ENCODE measurements at regions not wholly inside any gene's neighbourhood (a gene's known extent, or its start where the extent isn't known, plus 50 kb on each side); places are given as distances from the start of the nearest gene placed in this dataset.

DNA sequence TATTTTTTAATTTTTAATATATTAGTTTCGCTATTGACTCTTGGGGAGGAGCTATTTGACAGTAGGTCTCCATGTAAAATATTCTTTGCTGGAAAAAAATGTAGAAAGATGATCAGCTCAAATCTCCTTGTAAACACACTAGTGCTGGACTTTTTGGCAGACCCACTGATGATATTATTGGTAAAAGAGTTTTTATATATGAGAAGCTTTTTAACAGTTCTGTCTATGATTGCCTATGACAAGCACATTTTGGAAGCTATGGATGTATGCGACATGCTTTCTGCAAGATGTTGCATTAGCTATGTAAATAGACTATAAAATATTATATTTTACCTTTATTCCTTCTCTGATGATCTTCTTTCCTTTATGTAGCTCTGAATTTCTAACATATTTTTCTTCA lies 928.5 kb downstream of the DNAJB9 start:
- no peak for DNase-seq
- intact Hi-C loops (cut with DNase I, micrococcal nuclease) = no loop called here
- Histone ChIP-seq H3K36me3 (ENCODE audit: low read depth) (no peaks in the 10 kb centered on the region), H3K4me3 (no peak overlapping the region), H3K9me3 (peaks cover 26% of the 10 kb centered on the region), H3K4me1 (ENCODE audit: low read depth) (no peaks in the 10 kb centered on the region)
- TF ChIP-seq, protein P1, sequence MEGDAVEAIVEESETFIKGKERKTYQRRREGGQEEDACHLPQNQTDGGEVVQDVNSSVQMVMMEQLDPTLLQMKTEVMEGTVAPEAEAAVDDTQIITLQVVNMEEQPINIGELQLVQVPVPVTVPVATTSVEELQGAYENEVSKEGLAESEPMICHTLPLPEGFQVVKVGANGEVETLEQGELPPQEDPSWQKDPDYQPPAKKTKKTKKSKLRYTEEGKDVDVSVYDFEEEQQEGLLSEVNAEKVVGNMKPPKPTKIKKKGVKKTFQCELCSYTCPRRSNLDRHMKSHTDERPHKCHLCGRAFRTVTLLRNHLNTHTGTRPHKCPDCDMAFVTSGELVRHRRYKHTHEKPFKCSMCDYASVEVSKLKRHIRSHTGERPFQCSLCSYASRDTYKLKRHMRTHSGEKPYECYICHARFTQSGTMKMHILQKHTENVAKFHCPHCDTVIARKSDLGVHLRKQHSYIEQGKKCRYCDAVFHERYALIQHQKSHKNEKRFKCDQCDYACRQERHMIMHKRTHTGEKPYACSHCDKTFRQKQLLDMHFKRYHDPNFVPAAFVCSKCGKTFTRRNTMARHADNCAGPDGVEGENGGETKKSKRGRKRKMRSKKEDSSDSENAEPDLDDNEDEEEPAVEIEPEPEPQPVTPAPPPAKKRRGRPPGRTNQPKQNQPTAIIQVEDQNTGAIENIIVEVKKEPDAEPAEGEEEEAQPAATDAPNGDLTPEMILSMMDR (IDR thresholded peaks at IDR 0.05) = no peak
- no peak for ATAC-seq

DNA sequence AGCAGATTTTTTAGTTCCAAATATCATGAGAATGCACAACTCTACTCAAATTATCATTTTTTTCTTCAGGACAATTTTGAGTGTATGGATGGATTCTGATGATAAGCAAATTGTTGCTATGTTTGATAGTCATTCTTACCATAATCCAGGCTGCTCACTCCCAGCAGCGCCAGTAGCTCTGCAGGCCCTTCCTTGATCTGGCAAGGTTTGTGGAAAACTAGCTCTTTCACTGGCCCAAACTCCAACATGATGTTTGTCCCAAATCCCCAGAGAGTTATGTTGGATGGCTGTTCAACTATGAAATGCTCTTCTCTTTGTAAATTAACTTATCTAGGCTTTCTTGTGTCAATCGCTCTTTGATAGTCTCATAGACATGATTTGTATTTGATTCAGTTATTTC lies 933.7 kb downstream of the DNAJB9 start:
- intact Hi-C loops (cut with DNase I, micrococcal nuclease) = no loop called here
- peaks cover 20% of the 10 kb centered on the region for H3K9me3 ChIP-seq

GRCh38 chr7:109522585-109522984 lies 952.9 kb downstream of the DNAJB9 start:
- no peaks in the 10 kb centered on the region for H3K36me3 ChIP-seq (ENCODE audit: low read depth)
- TF ChIP-seq, protein P1 (IDR thresholded peaks at IDR 0.05) = no peak
- no peaks in the 10 kb centered on the region for H3K4me1 ChIP-seq (ENCODE audit: low read depth)
- intact Hi-C loops (cut with DNase I, micrococcal nuclease) = no loop called here
- peaks cover 17% of the 10 kb centered on the region for H3K9me3 ChIP-seq
- H3K4me3 ChIP-seq = no peak overlapping the region
- no peak for ATAC-seq
- no peak for DNase-seq

More for the DNA sequence above, 933.7 kb downstream of the DNAJB9 start:
- TF ChIP-seq, protein P1 (IDR thresholded peaks at IDR 0.05) = no peak
- no peaks in the 10 kb centered on the region for H3K4me1 ChIP-seq (ENCODE audit: low read depth)
- no peak overlapping the region for H3K4me3 ChIP-seq
- H3K36me3 ChIP-seq (ENCODE audit: low read depth) = no peaks in the 10 kb centered on the region
- ATAC-seq (no peak), DNase-seq (no peak)

DNA sequence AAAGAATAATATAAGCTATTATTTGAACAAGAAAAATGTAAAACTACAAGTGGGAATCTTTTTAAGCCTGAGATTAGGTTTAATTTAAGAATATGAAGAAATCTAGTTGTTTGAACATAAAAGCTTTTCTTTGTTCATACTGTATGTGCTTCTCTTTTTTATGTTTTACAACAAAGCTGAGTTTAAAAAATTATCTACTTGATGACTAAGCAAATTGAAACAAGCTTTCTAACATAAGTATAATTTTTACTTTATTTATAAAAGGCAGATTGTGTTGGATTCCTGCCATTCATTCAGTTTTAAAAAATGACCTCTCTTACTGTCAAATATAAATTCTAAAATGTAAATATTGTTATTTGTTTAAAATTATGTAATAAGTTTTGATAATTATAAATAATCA lies 958.2 kb downstream of the DNAJB9 start:
- DNase-seq (no peak), ATAC-seq (no peak)
- Histone ChIP-seq H3K36me3 (ENCODE audit: low read depth) (no peaks in the 10 kb centered on the region), H3K4me3 (no peak overlapping the region), H3K4me1 (ENCODE audit: low read depth) (no peaks in the 10 kb centered on the region), H3K9me3 (peaks cover 22% of the 10 kb centered on the region)
- intact Hi-C loops (cut with DNase I, micrococcal nuclease) = no loop called here
- TF ChIP-seq, protein P1 (IDR thresholded peaks at IDR 0.05) = no peak

GRCh38 chr7:109529712-109530111 lies 960.0 kb downstream of the DNAJB9 start:
- Histone ChIP-seq H3K9me3 (peaks cover 22% of the 10 kb centered on the region), H3K36me3 (ENCODE audit: low read depth) (no peaks in the 10 kb centered on the region), H3K4me1 (ENCODE audit: low read depth) (no peaks in the 10 kb centered on the region), H3K4me3 (no peak overlapping the region)
- TF ChIP-seq, protein P1 (IDR thresholded peaks at IDR 0.05) = no peak
- no peak for ATAC-seq
- DNase-seq = no peak
- intact Hi-C loops (cut with DNase I, micrococcal nuclease) = no loop called here
